Islet precursor cell (in vitro differentiated cells): ENCODE measurements at regions not wholly inside any gene's neighbourhood (a gene's known extent, or its start where the extent isn't known, plus 50 kb on each side); places are given as distances from the start of the nearest gene placed in this dataset.
A peak's percentile ranks its signal among the peaks of the same experiment; 100 is the strongest.
"Not testable (repeated sequence)": the region's sequence is repeated elsewhere in the genome, so short reads cannot be mapped to it uniquely, and the experiment has no call there.

Experiments
- DNase-seq: peaks from one replicate; pipeline ENCODE4 v3.0.0-alpha.2; 2018

GRCh38 chrX:40951407-40951806, 133.8 kb upstream of the USP9X start:
- not testable (repeated sequence) for DNase-seq

- no peak for DNase-seq
Measured at GRCh38 chrX:40952855-40953254, 132.4 kb upstream of the USP9X start.

- DNase-seq: no peak
Measured at GRCh38 chrX:40953369-40953768, 131.9 kb upstream of the USP9X start.

GRCh38 chrX:40960041-40960440, 125.2 kb upstream of the USP9X start:
- DNase-seq: no peak

DNA sequence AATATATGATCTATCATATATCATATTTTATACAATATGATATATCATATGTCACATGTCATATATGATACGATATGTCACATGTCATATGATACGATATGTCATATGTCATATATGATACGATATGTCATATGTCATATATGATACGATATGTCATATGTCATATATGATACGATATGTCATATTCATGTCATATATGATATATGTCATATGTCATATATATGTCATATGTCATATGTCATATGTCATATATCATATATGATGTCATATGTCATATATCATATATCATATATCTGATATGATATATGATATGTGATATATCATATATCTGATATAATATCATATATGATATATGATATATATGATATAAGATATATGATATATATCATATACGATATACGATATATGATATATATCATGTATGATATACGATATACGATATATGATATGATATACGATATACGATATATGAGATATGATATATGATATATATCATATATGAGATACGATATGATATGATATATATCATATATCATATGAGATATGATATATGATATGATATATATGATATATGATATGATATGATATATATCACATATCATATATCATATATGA, 122.3 kb upstream of the USP9X start:
- DNase-seq: no peak

DNA sequence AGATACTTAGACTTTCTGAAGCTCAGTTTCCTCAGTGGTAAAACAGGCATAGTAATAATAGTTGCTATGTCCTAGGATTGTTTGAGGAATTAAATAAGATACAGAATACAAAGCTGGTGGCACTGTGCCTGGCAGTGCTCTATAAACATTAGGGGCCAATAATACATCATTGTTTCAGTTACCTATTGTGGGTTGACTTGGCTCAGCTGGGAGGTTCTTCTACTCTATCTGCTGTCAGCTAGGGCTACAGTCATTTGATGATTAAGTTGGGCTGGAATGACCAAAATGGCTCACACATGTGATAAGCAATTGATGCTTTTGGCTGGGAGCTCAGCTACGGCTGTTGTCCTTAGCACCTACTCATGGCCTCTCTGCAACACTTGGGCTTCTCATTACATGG, 121.2 kb upstream of the USP9X start:
- DNase-seq: no peak

DNA sequence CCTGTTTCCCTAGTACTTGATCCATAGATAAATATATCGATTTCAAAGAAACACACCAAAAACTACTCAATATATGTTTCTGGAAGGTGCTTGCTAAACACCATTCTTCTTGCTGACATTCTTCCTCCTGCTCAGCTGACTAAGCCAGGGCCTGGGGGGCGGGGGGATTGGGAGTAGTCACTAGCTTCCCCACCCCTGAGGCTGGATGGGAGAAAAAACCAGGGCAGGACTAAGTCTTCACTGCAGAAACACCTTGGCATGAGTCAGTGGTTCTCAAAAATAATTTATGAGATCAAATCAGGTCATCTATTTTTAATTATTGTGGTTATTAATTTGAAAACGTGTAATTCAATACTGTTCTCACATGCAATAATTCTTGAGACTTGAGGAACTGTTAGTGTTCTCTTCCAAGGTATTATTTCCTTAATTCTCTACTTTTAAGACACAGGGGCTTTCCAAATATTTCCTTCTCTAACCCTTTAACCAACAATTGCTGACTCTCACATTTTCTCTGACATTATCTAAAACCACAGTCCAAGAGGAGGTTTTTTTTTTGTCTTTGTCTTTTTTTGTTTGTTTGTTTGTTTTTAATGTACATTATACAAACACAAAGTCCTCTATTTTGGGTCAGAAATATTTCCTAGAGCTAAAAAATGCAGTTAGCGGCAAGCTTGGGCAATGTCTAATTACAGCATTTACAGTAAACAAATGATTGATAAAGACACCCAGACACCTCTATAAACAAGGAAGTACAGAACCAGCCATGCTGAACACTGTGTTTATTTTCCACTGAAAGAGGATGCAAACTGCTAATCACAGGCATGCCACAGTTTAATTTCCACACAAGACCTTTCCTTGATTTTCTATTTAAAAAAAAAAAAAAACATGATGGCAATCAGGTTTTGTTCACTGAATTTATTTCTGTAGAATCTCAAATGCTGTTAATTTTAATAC, 120.3 kb upstream of the USP9X start:
- DNase-seq: no peak

DNA sequence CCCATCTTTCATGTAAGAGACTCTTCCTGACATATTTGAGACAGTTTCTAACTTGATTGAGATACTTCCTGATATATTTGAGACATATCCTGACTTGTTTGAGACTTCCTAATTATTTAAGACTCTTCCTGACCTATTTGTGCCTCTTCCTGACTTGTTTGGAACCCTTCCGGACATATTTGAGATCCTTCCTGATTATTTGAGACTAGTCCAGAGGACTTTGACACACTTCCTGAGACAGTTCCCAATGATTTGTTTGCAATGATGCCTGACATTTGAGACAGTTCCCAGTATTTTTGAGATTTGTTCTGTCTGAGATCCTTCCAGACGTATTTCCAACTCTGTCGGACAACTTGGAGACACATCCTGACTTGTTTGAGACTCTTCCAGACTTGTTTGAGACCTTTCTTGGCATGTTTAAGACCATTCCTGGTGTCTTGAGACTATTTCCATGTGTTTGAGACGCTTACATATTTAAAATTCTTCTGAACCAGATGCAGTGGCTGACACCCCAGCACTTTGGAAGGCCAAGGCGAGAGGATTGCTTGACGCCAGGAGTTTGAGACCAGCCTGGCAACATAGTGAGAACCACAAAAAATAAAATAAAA, 118.9 kb upstream of the USP9X start:
- DNase-seq: no peak

- DNase-seq: no peak
Measured at GRCh38 chrX:40968180-40968579, 117.1 kb upstream of the USP9X start.

DNA sequence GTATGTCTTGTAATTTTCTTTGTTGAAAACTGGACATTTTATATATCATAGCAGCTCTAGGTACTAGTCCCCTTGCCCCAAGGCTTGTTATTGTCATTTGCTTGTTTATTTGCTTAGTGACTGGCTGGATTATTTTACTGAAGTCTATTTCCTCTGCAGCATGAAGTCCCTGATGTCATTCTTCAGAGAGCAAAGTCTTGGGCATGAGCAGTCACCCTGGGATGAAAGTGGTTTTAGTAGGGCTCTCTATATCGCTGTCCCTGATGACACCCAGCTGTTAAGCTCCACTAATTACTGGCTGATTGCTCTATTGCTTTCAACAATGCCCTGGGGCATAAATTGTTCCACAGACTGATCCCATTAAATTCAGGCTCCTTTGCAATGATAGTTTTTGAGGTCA, 113.5 kb upstream of the USP9X start:
- peak; percentile 75 for DNase-seq

DNA sequence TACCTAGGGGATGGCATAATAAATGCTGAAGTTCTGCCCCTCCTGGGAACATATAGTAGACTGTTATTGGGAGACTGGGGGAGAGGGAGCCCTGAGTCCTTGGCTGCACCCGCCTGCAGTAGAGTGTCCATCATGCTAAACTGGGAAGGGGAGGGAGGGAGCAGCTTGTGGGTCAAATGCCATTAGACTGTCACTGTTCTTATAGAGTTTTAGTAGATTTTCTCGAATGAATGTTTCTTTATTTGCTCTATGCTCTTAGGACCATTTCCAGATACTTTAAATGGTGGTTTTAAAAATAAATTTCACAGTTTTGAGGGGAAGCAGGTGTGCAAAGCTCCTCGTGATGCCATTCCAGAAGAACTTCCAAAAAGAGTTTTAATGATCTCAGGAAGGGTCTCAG, 111.6 kb upstream of the USP9X start:
- no peak for DNase-seq

DNA sequence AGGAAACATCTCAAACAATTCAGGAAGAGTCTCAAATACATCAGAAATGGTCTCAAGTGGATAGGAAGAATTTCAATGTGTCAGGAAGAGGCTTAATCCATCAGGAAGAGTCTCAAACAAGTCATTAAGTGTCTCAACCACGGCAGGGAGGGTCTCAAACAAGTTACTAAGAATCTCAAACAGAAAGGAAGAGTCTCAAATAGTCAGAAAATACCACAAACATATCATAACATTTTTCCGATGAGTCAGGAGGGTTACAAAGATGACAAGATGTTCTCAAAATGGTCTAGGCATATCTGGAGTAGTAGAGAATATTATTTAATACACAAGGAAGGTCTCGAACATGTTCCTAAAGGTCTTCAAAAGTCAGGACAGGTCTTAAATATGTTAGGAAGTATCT, 109.3 kb upstream of the USP9X start:
- no peak for DNase-seq

DNA sequence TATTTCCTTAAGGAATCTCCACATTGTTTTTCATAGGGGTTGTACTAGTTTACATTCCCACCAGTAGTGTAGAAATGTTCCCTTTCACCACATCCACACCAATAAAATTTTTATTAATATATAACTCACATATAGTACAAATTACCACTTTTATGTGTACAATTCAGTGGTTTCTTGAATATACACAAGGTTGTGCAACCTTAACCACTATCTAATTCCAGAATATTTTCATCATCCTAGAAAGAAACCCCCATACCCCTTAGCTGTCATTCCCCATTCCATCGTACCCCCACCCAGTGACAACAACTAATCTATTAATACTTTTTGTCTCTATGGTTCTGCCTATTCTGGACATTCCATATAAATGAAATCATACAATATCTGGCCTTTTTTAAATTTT, 108.3 kb upstream of the USP9X start:
- no peak for DNase-seq

GRCh38 chrX:40984962-40985361, 100.3 kb upstream of the USP9X start:
- DNase-seq: no peak

GRCh38 chrX:40987413-40987812, 97.8 kb upstream of the USP9X start:
- no peak for DNase-seq

- DNase-seq: no peak
Measured at GRCh38 chrX:40988100-40988499, 97.1 kb upstream of the USP9X start.

GRCh38 chrX:40993395-40993794, 91.8 kb upstream of the USP9X start:
- not testable (repeated sequence) for DNase-seq

- no peak for DNase-seq
Measured at GRCh38 chrX:40996886-40997530, 88.2 kb upstream of the USP9X start.

GRCh38 chrX:40998123-40998522, 87.1 kb upstream of the USP9X start:
- DNase-seq: no peak

DNA sequence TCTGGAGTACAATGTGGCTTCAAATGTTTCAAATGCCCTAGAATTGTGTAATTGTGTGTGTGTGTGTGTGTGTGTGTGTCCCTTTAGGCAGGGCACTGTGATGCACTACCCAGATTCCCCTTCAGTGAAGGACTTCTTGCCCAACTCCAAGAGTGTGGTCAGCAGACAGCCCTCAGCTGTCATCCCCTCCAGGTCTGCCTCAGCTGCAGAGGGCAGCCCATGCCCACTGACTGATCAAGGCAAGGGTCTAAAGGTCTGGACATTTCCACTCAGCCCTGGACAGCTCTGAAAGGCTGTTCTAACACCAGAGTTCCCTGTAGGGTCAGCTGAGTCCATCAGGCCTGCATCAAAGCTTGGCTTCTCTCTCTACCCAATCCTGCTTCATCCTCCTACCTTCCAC, 83.9 kb upstream of the USP9X start:
- DNase-seq: no peak

GRCh38 chrX:41002026-41002425, 83.2 kb upstream of the USP9X start:
- no peak for DNase-seq

DNA sequence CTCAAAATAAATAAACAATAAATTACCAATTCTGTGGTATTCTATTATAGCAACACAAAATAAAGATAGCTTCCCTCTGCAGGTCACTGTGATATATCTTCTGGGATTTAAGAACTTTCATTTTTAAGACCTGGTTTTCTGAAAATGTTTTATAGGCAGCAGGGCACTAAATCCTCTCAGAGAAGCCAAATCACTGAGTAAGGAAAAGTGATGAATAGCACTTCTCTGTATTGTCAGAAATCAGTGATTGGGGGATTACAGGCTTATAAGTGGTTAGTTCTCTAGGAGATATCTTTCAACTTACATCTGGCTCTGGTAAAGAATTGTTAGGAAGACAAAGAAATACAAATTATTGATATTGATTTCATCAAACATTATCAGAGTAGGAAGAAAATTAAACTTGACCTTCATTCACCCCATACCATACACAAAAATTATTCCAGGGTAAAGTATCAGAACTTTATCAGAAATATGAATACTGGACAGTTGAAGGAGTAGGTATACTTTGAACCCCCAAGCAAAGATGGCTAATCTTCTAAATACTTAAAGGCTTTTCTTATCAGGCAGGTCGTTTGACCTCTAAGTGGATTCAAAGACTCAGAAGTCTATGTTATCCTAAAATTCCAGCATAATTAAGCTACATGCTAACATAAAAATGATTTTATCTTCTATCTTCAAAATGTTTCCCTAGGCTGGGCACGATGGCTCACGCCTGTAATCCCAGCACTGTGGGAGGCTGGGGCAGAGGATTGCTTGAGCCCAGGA, 81.6 kb upstream of the USP9X start:
- DNase-seq: no peak
